Stimulated activated CD8-positive, alpha-beta memory T cell treated with anti-CD3 and anti-CD28 coated beads, Interleukin-4, amount 100 ng/mL, for 1 hour (primary cell): ENCODE measurements at regions not wholly inside any gene's neighbourhood (a gene's known extent, or its start where the extent isn't known, plus 50 kb on each side); places are given as distances from the start of the nearest gene placed in this dataset.
"Not testable (repeated sequence)": the region's sequence is repeated elsewhere in the genome, so short reads cannot be mapped to it uniquely, and the experiment has no call there.

ENCODE experiments used
- DNase-seq, 2 donors: peaks; one replicate each; pipeline ENCODE4 v3.0.0-alpha.2; 2020; ENCODE audit warnings: low read depth in 2 of 2, low spot score in 1 of 2

- no peak for DNase-seq
Measured at GRCh38 chr4:66853845-66854244, 691.5 kb downstream of the CENPC start.

- DNase-seq, result no peak
Measured at GRCh38 chr4:66852843-66853242, 692.5 kb downstream of the CENPC start.

- DNase-seq, result no peak
Measured at GRCh38 chr4:66849596-66849995, 695.7 kb downstream of the CENPC start.

GRCh38 chr4:66842724-66843088, 702.6 kb downstream of the CENPC start:
- no peak for DNase-seq

- no peak for DNase-seq
Measured at GRCh38 chr4:66842026-66842723, 703.1 kb downstream of the CENPC start.

GRCh38 chr4:66840178-66840577, 705.1 kb downstream of the CENPC start:
- DNase-seq, result no peak

- DNase-seq, result no peak
Measured at GRCh38 chr4:66837279-66837922, 707.9 kb downstream of the CENPC start.

GRCh38 chr4:66829310-66829709, 716.0 kb downstream of the CENPC start:
- no peak for DNase-seq

- DNase-seq, result no peak
Measured at GRCh38 chr4:66820681-66821080, 724.6 kb downstream of the CENPC start.

- no peak for DNase-seq
Measured at GRCh38 chr4:66814277-66814676, 731.0 kb downstream of the CENPC start.

GRCh38 chr4:66805582-66805981, 739.7 kb downstream of the CENPC start:
- DNase-seq, result no peak

GRCh38 chr4:66804979-66805378, 740.3 kb downstream of the CENPC start:
- DNase-seq, result no peak

GRCh38 chr4:66797608-66798007, 747.7 kb downstream of the CENPC start:
- DNase-seq, result no peak

- no peak for DNase-seq
Measured at GRCh38 chr4:66795724-66796123, 749.6 kb downstream of the CENPC start.

GRCh38 chr4:66794390-66795034, 750.8 kb downstream of the CENPC start:
- DNase-seq, result no peak

GRCh38 chr4:66791686-66792085, 753.6 kb downstream of the CENPC start:
- DNase-seq, result no peak

GRCh38 chr4:66785479-66785878, 759.8 kb downstream of the CENPC start:
- no peak for DNase-seq

- DNase-seq, result not testable (repeated sequence)
Measured at GRCh38 chr4:66782751-66783150, 762.6 kb downstream of the CENPC start.

GRCh38 chr4:66777097-66777496, 768.2 kb downstream of the CENPC start:
- no peak for DNase-seq

GRCh38 chr4:66769441-66769840, 775.9 kb downstream of the CENPC start:
- DNase-seq, result no peak

- no peak for DNase-seq
Measured at GRCh38 chr4:66767442-66767841, 777.9 kb downstream of the CENPC start.

GRCh38 chr4:66766557-66766956, 778.7 kb downstream of the CENPC start:
- no peak for DNase-seq

- no peak for DNase-seq
Measured at GRCh38 chr4:66750273-66750672, 795.0 kb downstream of the CENPC start.
